DMS53 treated with DMSO at 0.1 percent for 48 hours (cell line): ENCODE measurements at regions not wholly inside any gene's neighbourhood (a gene's known extent, or its start where the extent isn't known, plus 50 kb on each side); places are given as distances from the start of the nearest gene placed in this dataset.

Experiments used
- DNase-seq: peaks from one replicate; lab custom pipeline; 2025; ENCODE audit not compliant: unreplicated experiment; lab: John Stamatoyannopoulos, UW

DNA sequence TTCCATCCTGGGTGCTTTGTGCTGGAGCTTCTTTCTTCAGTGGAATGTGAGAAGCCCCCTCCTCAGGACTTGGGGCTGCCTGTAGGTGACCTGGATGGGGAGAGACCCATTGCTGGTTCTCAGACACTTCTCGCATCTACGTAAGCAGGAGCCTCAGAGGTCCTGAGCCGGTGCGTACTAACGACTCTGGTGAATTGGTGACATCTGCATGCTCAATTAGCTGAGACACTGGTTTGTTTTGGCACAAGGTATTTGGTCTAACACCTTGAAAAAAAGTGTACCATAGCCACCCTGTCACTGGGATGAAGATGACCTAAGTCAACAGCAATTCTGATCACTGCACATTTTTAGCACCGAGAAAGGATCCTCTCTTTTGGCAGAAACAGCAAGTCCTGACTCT, 57.7 kb downstream of the LRRC30 start:
- DNase-seq: no peak

DNA sequence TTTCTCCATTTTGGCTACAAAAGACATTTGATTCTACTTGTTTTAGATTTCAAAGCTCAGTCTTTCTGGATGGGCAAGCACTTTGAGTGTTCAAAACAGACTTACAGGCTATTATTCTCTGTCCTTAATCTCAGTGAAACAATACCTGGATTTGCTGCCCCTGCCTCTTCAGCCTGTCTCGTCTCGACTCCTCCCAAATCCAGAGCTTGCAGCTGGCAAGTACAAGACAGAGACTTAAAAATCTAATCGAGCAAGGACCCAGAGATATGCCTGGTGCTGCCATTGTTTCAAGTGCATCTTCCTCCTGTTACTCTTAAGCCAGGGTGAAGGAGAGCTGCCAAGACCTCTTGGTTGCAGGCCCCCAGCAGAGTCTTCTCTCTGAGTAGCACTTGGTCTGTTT, 59.2 kb downstream of the LRRC30 start:
- no peak for DNase-seq

DNA sequence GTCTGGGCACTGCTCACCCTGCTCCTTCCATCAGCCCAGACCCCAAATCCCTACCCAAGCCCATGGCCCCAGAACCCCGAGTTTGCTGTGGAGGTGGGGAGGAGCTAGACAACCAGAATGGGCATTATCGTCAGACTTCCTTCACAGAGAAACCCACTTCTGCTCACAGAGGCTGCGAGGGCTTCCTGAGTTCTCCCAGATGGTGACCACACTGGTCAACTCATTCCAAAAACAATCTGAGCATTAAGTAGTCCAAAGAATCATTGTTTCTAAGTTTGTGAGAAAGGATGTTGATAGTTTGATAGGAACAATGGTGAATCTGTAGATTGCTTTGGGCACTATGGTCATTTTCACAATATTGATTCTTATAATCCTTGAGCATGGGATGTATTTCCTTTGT, 60.2 kb downstream of the LRRC30 start:
- DNase-seq: no peak

GRCh38 chr18:7298149-7298548, 67.3 kb downstream of the LRRC30 start:
- no peak for DNase-seq

DNA sequence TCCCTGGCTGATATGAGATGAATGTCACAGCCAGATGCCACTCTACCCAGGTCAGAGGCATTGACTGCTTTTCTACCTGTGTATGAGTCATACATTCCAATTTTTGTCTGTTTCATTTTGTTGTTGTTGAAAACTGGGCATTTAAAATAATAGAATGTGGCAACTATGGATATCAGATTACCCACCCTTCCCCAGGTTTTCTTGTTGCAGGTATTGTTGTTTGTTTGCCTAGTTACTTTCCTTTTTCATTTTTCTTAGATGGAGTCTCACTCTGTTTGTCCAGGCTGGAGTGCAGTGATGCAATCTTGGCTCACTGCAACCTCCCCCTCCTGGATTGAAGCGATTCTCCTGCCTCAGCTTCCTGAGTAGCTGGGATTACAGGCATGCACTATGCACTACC, 70.2 kb downstream of the LRRC30 start:
- DNase-seq: peak; percentile 91

- DNase-seq: no peak
Observed at GRCh38 chr18:7303316-7304060, 72.6 kb downstream of the LRRC30 start.

DNA sequence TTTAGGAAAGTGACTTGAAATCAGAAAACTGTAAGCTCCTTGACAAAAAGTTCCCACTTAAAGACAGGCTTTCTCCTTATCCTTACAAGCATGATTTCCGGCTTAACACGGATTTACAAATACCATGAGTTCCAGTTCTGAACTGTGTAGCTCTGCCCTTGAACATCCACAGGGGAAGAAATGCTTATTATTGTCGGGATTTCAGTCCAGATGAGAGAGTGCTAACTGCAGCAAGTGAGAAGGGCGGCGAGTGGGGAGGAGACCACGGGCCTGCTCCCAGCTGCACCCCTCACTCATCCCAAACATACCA, 73.1 kb downstream of the LRRC30 start:
- no peak for DNase-seq

- no peak for DNase-seq
Observed at GRCh38 chr18:7305416-7305815, 74.5 kb downstream of the LRRC30 start.

DNA sequence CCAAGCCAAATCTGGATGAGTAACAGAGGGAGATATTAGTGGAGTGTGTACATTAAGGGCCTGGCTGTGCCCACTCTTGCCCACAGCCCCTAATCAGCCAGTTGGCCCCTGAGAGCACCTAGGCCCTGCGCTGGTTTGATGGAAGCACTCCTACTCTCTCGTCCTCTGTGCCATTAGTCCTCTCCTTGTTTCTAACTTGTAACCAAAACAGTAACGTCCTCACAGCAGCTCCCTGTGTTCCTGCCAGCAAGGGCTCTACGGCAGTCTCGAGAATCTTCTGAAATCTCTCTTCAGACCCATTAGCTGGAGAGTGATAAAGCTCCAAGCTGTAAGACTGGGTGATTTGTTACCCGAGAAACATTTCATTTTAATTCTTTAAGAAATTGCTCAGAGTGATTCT, 76.1 kb downstream of the LRRC30 start:
- DNase-seq: no peak

DNA sequence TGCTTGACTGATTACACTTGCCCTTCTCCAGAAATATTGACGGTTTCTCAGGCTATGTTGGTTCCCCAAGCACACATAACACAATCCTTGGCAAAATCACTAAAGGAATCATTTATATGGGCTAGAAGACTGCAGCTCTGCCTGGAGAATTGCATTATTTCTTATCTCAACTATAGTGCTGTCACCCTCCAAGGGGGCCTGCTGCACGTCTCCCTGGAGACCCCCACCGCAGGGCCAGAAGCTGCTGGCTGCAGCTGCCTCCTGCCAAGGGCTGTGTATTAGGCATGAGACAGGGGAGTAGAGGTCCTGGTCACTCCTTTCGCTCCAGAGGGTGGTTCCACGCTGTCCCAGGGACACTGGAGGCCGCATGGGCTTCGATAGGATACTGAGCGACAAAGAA, 76.6 kb downstream of the LRRC30 start:
- DNase-seq: no peak

DNA sequence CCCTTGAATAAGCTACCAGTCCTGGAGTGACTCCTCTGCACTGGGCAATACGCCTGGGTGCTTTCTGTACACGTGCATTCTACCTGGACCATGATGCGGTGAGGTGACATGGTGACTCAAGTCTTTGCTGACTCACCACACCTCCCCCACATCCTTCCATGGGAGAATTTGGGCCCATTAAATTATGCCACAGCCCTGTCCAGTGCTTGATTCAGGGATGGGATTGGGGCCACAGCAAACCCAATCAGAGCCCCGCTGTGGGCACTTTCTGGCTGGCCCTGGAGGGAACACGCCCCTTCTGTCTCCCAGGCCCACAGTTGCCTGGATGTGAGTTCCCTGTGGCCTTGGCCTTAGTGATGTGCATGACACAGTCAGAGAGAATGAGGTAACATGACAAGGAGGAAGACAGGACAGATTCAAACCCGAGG, 86.9 kb downstream of the LRRC30 start:
- no peak for DNase-seq

DNA sequence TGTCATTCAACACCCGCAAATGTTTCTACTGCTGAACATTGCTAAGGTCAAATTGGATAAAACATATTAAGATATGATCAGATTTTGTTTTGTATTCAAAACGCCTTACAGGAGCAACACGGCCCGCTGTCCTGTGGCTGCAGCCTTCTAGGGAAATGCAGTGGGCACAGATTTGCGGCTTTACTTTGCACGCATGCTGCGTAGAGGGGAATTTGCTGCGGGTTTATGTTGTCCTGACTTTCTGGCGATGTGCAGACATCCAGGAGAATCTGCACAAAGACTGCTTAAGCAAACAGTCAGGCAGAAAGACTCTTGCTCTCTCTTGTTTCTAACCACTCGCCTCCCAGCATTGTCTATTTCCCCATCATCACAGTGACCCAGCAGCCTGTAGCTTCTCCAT, 88.3 kb downstream of the LRRC30 start:
- no peak for DNase-seq

GRCh38 chr18:7321831-7322230, 90.9 kb downstream of the LRRC30 start:
- DNase-seq: no peak

GRCh38 chr18:7322817-7323485, 92.1 kb downstream of the LRRC30 start:
- no peak for DNase-seq

GRCh38 chr18:7325126-7325430, 94.2 kb downstream of the LRRC30 start:
- DNase-seq: no peak

DNA sequence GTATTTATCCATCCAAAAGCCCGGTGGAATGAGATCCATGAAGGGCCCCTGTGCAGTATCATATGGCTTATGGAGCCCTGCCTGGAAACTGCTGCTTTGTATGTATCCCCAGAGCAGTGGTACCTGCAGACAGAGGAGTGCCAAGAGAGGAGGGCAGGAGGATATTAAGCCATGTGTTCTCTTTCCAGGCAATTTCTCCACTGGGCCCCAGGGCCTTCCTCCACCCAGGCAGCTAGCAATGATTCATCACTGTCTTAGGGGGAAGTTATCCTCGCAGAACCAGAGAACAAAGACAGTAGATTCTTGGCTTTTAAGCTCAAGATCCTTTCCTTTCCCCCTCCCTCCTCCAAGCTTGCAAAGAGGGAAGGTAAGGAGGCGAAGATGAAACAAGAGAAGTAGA, 98.1 kb downstream of the LRRC30 start:
- DNase-seq: no peak

DNA sequence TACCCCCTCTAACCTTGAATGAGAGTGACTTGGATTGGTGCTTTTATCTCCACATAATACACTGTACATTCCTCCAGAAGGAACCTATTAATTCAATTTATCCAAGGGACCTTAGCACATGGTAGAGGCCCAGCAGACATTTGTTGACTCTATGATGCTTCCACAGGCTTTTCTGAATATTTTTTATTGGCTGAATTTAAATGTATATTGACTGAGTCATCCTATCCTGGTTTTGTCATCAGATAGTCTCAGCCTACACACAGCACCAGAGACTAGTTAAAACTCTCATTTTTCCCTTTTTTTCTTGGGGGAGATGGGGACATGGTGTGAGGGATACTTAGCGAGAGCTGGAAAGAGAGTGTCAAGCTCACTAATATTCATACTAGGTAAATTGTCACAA, 101.6 kb downstream of the LRRC30 start:
- DNase-seq: no peak

- DNase-seq: no peak
Observed at GRCh38 chr18:7333025-7333562, 102.2 kb downstream of the LRRC30 start.

GRCh38 chr18:7334973-7335568, 104.2 kb downstream of the LRRC30 start:
- DNase-seq: no peak

DNA sequence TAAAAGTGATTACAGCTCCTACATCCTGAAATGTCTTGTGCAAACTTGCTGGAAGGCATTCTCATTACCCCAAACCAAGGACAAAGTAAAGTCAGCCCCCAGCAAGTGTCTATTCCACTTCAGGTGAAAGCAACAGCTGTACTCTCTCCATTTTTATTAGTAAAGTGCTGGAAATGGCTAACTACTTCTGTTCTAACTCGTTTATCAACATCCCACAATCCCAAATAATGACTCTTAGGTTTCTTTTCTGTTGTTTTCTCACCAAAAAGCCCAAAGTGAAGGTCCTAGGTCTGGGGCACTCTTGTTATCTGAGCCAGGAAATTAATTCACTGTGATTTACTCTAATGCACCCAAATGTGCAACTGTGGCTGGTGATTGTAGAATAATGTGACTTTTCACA, 105.7 kb downstream of the LRRC30 start:
- DNase-seq: no peak

DNA sequence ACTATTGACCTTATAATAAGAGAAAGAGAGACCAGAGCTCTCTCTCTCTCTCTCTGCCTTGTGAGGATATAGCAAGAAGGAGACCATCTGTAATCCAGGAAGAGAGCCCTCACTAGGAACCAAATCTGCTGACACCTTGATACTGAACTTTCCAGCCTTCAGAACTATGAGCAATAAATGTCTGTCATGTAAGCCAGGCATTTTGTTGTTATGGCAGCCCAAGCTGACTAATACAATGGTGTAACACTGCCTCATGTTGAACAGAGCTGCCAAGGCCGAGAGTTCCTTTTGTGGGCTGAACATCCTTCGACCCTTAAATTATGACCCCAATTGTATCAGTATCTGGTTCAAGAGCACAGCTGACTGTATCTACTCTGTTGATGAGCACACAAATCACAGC, 108.0 kb downstream of the LRRC30 start:
- DNase-seq: no peak

DNA sequence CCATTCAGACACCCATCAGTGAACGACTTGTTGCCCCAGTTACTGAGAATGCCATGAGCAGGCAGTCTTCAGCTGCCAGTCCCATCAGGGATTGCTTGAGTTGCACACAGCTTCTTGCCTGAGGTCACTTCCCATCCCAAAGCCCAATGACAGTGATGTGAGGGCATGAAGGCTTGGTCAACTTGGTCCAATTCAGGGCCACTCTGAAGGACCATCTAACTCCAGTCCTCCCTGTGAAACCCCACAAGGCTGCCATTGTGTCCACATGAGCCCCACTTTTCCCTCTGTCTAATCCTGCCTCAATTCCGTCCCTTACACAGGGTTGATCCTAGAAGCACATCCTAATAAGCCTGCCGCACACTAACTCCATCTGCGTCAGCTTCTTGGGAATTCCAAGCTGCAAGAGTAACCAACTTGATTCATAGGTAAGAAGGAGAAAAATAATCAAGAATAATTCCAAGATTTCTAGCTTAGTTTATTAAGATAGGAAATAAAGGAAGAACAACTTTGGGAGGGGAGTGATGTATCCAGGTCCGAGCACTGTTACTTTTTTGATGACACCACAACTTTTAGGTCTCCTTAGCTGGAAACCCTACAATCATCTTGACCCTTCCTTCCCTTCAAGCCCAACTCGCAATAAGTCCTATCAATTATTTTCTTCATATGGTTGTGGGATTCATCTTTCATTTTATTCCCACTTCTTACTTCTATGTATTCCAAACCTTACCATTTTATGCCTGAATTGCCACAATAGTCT, 110.9 kb downstream of the LRRC30 start:
- DNase-seq: no peak
